CD4-positive, alpha-beta T cell (primary cell): ENCODE measurements at regions not wholly inside any gene's neighbourhood (a gene's known extent, or its start where the extent isn't known, plus 50 kb on each side); places are given as distances from the start of the nearest gene placed in this dataset.

ENCODE experiments used
- ATAC-seq: fragments of 200-7000 bp; cut with Tn5 transposase; one replicate; pipeline ENCODE4 v1.10.0; 2022; ENCODE audit warnings: mild to moderate bottlenecking; ENCODE audit not compliant: poor library complexity
- CTCF ChIA-PET: fragments of 350-600 bp; sonication (Branson Sonifier 250); formaldehyde crosslinking; loops from one replicate; lab custom pipeline; 2021; ENCODE audit warnings: antibody characterized with exemption, inconsistent platforms; lab: Charles Lee
- POLR2A ChIA-PET: fragments of 350-600 bp; sonication (Branson Sonifier 250); formaldehyde crosslinking; loops from one replicate; lab custom pipeline; 2021; ENCODE audit warnings: antibody characterized with exemption, inconsistent platforms; lab: Charles Lee
- DNase-seq, 14 experiments: peaks; one replicate each; pipeline ENCODE4 v3.0.0-alpha.2; 2013 to 2020; ENCODE audit warnings: mixed read lengths in 2 of 14
- H3K27ac ChIP-seq, 2 donors: one replicate each; pipeline versions ENCODE4 v1.5.1 to v1.7.0; 2013; ENCODE audit warnings: low read length in 2 of 2, low read depth in 1 of 2, mild to moderate bottlenecking in 1 of 2
- H3K27me3 ChIP-seq, 2 experiments: 1 replicate in 1 of 2; 2 replicates in 1 of 2; pipeline versions ENCODE4 v1.6.1 to v1.7.0; 2013; ENCODE audit warnings: low read length in 2 of 2, control low read depth in 1 of 2, mild to moderate bottlenecking in 1 of 2, moderate library complexity in 1 of 2; ENCODE audit not compliant: insufficient read depth in 2 of 2, control insufficient read depth in 1 of 2
- H3K36me3 ChIP-seq: one replicate; pipeline ENCODE4 v1.6.1; 2013; ENCODE audit warnings: low read length, control low read depth; ENCODE audit not compliant: insufficient read depth
- H3K4me1 ChIP-seq: one replicate; pipeline ENCODE4 v1.6.1; 2013; ENCODE audit warnings: low read length, control low read depth; ENCODE audit not compliant: insufficient read depth
- H3K4me3 ChIP-seq: one replicate; pipeline ENCODE4 v1.5.1; 2013; ENCODE audit warnings: mild to moderate bottlenecking, low read length, moderate library complexity
- H3K9me3 ChIP-seq, 2 experiments: 1 replicate in 1 of 2; 2 replicates in 1 of 2; pipeline versions ENCODE4 v1.6.1 to v1.7.0; 2013; ENCODE audit warnings: low read length in 2 of 2, mild to moderate bottlenecking in 2 of 2, control low read depth in 1 of 2, moderate library complexity in 1 of 2; ENCODE audit not compliant: control insufficient read depth in 1 of 2, insufficient read depth in 1 of 2
- H3K27ac Mint-ChIP-seq: one replicate; pipeline ENCODE4 v1.8.0; 2020; ENCODE audit warnings: mixed read lengths
- H3K27me3 Mint-ChIP-seq: one replicate; pipeline ENCODE4 v1.8.0; 2021; ENCODE audit warnings: mixed read lengths
- H3K36me3 Mint-ChIP-seq: one replicate; pipeline ENCODE4 v1.8.0; 2021; ENCODE audit warnings: low read depth, mixed read lengths
- H3K4me1 Mint-ChIP-seq: one replicate; pipeline ENCODE4 v1.8.0; 2021; ENCODE audit warnings: low read depth, mixed read lengths
- H3K4me3 Mint-ChIP-seq: one replicate; pipeline ENCODE4 v1.8.0; 2020; ENCODE audit warnings: mild to moderate bottlenecking, mixed read lengths
- H3K9me3 Mint-ChIP-seq: one replicate; pipeline ENCODE4 v1.8.0; 2020; ENCODE audit warnings: mixed read lengths
- CTCF ChIP-seq: fragments of 200-600 bp; IDR thresholded peaks from one replicate; pipeline ENCODE4 v1.8.0; 2022; ENCODE audit warnings: antibody characterized with exemption, mild to moderate bottlenecking
- intact Hi-C, 2 experiments: fragments of 100-400 bp; cut with DNase I in 1 of 2; cut with micrococcal nuclease in 1 of 2; formaldehyde crosslinking; loops; one replicate each; pipeline versions ENCODE4 v1.15.1 to v1.9.0; 2023 to 2025; cut with DNase I, micrococcal nuclease

GRCh38 chr22:47994601-47995263 is 1232.3 kb downstream of the TBC1D22A start:
- CTCF ChIA-PET, result no interaction called here
- ATAC-seq (no peak), DNase-seq (no peak)
- H3K36me3 ChIP-seq, result no peaks in the 10 kb centered on the region
- H3K4me3 Mint-ChIP-seq, result no peak overlapping the region
- H3K27me3 Mint-ChIP-seq, result peaks cover 4% of the 10 kb centered on the region
- H3K36me3 Mint-ChIP-seq, result no peaks in the 10 kb centered on the region
- POLR2A ChIA-PET, result no interaction called here
- TF ChIP-seq CTCF, result no peak
- H3K27ac ChIP-seq, result no peak overlapping the region
- no peaks in the 10 kb centered on the region for H3K27me3 ChIP-seq
- peaks cover 0 to 7% of the 10 kb centered on the region in 2 experiments for H3K9me3 ChIP-seq
- H3K27ac Mint-ChIP-seq, result no peak overlapping the region
- H3K4me1 ChIP-seq, result no peaks in the 10 kb centered on the region
- intact Hi-C loops, result no loop called here
- no peak overlapping the region for H3K4me3 ChIP-seq
- H3K4me1 Mint-ChIP-seq, result no peaks in the 10 kb centered on the region
- no peaks in the 10 kb centered on the region for H3K9me3 Mint-ChIP-seq

- ATAC-seq (no peak), DNase-seq (no peak)
- no peaks in the 10 kb centered on the region for H3K4me1 Mint-ChIP-seq
- no peak overlapping the region for H3K4me3 Mint-ChIP-seq
- H3K36me3 ChIP-seq, result no peaks in the 10 kb centered on the region
- no peaks in the 10 kb centered on the region for H3K4me1 ChIP-seq
- no peak overlapping the region for H3K4me3 ChIP-seq
- H3K27me3 ChIP-seq, result no peaks in the 10 kb centered on the region
- no peaks in the 10 kb centered on the region for H3K9me3 Mint-ChIP-seq
- H3K27me3 Mint-ChIP-seq, result peaks cover 4% of the 10 kb centered on the region
- ChIA-PET POLR2A (no interaction called here), CTCF (no interaction called here)
- intact Hi-C loops, result no loop called here
- peaks cover 0 to 7% of the 10 kb centered on the region in 2 experiments for H3K9me3 ChIP-seq
- H3K27ac Mint-ChIP-seq, result no peak overlapping the region
- H3K36me3 Mint-ChIP-seq, result no peaks in the 10 kb centered on the region
- no peak for TF ChIP-seq CTCF
- no peak overlapping the region for H3K27ac ChIP-seq
These were observed 1231.6 kb downstream of the TBC1D22A start for GRCh38 chr22:47994045-47994444.

GRCh38 chr22:47990481-47990880 is 1228.0 kb downstream of the TBC1D22A start:
- no peak for TF ChIP-seq CTCF
- no peaks in the 10 kb centered on the region for H3K36me3 Mint-ChIP-seq
- no peak overlapping the region for H3K27ac ChIP-seq
- H3K27me3 Mint-ChIP-seq, result peaks cover 13% of the 10 kb centered on the region
- H3K9me3 Mint-ChIP-seq, result peaks cover 19% of the 10 kb centered on the region
- no peak overlapping the region for H3K4me3 Mint-ChIP-seq
- intact Hi-C loops, result no loop called here
- no peaks in the 10 kb centered on the region for H3K27me3 ChIP-seq
- no peaks in the 10 kb centered on the region for H3K4me1 Mint-ChIP-seq
- CTCF ChIA-PET, result no interaction called here
- H3K36me3 ChIP-seq, result no peaks in the 10 kb centered on the region
- POLR2A ChIA-PET, result no interaction called here
- no peak overlapping the region for H3K4me3 ChIP-seq
- DNase-seq (no peak), ATAC-seq (no peak)
- H3K4me1 ChIP-seq, result no peaks in the 10 kb centered on the region
- H3K27ac Mint-ChIP-seq, result no peak overlapping the region
- peaks cover 5 to 8% of the 10 kb centered on the region in 2 experiments for H3K9me3 ChIP-seq
